H1 (cell line): ENCODE measurements at regions not wholly inside any gene's neighbourhood (a gene's known extent, or its start where the extent isn't known, plus 50 kb on each side); places are given as distances from the start of the nearest gene placed in this dataset.

Experiments
- CTCF ChIA-PET: fragments of 300-600 bp; sonication (Branson Sonifier 250); formaldehyde crosslinking; loops from one replicate; lab custom pipeline; 2021; ENCODE audit not compliant: partially characterized antibody; lab: Charles Lee
- POLR2A ChIA-PET: fragments of 300-600 bp; sonication (Branson Sonifier 250); formaldehyde crosslinking; loops from one replicate; lab custom pipeline; 2021; ENCODE audit warnings: inconsistent platforms; ENCODE audit not compliant: partially characterized antibody; lab: Charles Lee
- DNase-seq, 2 experiments: peaks; one replicate each; pipeline versions ENCODE4 v3.0.0 to v3.0.0-alpha.2; 2010 to 2022; ENCODE audit warnings: low spot score in 2 of 2, low read depth in 1 of 2, mixed read lengths in 1 of 2
- FAIRE-seq: peaks from 2 replicates; lab custom pipeline; 2011; peaks lifted over from hg19 to GRCh38; lab: Jason Lieb, UNC
- H2AFZ ChIP-seq: 2 replicates; pipeline ENCODE4 v1.8.1; 2012; ENCODE audit warnings: low read length, inconsistent platforms
- H2AK5ac ChIP-seq: 2 replicates; pipeline ENCODE4 v1.6.1; 2013; ENCODE audit warnings: low read depth, low read length
- H2BK120ac ChIP-seq: replicated peaks from 2 replicates; pipeline ENCODE3; 2013; ENCODE audit warnings: low read depth, low read length, inconsistent platforms
- H2BK12ac ChIP-seq: 2 replicates; pipeline ENCODE4 v1.6.1; 2013; ENCODE audit warnings: low read depth, low read length
- H2BK15ac ChIP-seq: 2 replicates; pipeline ENCODE4 v1.6.1; 2013; ENCODE audit warnings: low read length
- H2BK20ac ChIP-seq: 2 replicates; pipeline ENCODE4 v1.6.1; 2013; ENCODE audit warnings: low read length
- H2BK5ac ChIP-seq: 2 replicates; pipeline ENCODE4 v1.6.1; 2013; ENCODE audit warnings: low read depth, low read length
- H3K14ac ChIP-seq: 2 replicates; pipeline ENCODE4 v1.6.1; 2013; ENCODE audit warnings: inconsistent platforms; ENCODE audit not compliant: insufficient read length
- H3K18ac ChIP-seq: 2 replicates; pipeline ENCODE4 v1.6.1; 2013; ENCODE audit warnings: low read length; ENCODE audit errors: extremely low read depth
- H3K23ac ChIP-seq: 2 replicates; pipeline ENCODE4 v1.6.1; 2013; ENCODE audit warnings: inconsistent platforms; ENCODE audit not compliant: insufficient read length
- H3K23me2 ChIP-seq: 2 replicates; pipeline ENCODE4 v1.6.1; 2013; ENCODE audit warnings: low read depth, low read length
- H3K27ac ChIP-seq: 2 replicates; pipeline ENCODE4 v1.6.1; 2011; ENCODE audit warnings: low read depth, low read length, inconsistent platforms
- H3K27me3 ChIP-seq, 4 experiments: replicated peaks in 1 of 4; 1 replicate in 1 of 4; 2 replicates in 3 of 4; pipeline versions ENCODE4 v1.6.1 to v1.8.1; 2011 to 2013; ENCODE audit warnings: low read length in 3 of 4, mild to moderate bottlenecking in 3 of 4, inconsistent platforms in 2 of 4, mixed read lengths in 2 of 4, moderate library complexity in 1 of 4; ENCODE audit not compliant: control insufficient read depth in 3 of 4, insufficient read depth in 3 of 4; ENCODE audit errors: extremely low read depth in 1 of 4
- H3K36me3 ChIP-seq, 4 experiments: 2 replicates each; pipeline versions ENCODE4 v1.6.1 to v1.8.1; 2011 to 2013; ENCODE audit warnings: mild to moderate bottlenecking in 4 of 4, low read length in 3 of 4, moderate library complexity in 2 of 4, control low read depth in 1 of 4, inconsistent platforms in 1 of 4; ENCODE audit not compliant: insufficient read depth in 4 of 4, control insufficient read depth in 2 of 4
- H3K4ac ChIP-seq: replicated peaks from 2 replicates; pipeline ENCODE3; 2013; ENCODE audit warnings: low read length, low read depth, mixed read lengths, inconsistent platforms; ENCODE audit not compliant: insufficient read length
- H3K4me1 ChIP-seq, 4 experiments: replicated peaks in 1 of 4; 1 replicate in 1 of 4; 2 replicates in 3 of 4; pipeline versions ENCODE4 v1.6.1 to v1.8.1; 2011 to 2013; ENCODE audit warnings: low read length in 3 of 4, inconsistent platforms in 2 of 4, mixed read lengths in 1 of 4; ENCODE audit not compliant: insufficient read depth in 4 of 4, control insufficient read depth in 3 of 4
- H3K4me2 ChIP-seq, 2 experiments: 2 replicates each; pipeline versions ENCODE4 v1.6.1 to v1.8.1; 2011 to 2013; ENCODE audit warnings: low read depth in 2 of 2, low read length in 2 of 2, control low read depth in 1 of 2, inconsistent platforms in 1 of 2, mild to moderate bottlenecking in 1 of 2; ENCODE audit not compliant: insufficient read depth in 1 of 2
- H3K4me3 ChIP-seq, 4 experiments: fragments of 200-600, 300-600 bp in 1 of 4; sonication (generic), shearing (Covaris generic), sonication (Bioruptor Twin) in 1 of 4; 2 replicates each; pipeline versions ENCODE4 v1.5.1 to v1.8.1; 2011 to 2016; ENCODE audit warnings: low read length in 4 of 4, low read depth in 3 of 4, control low read depth in 2 of 4, inconsistent platforms in 2 of 4, mild to moderate bottlenecking in 2 of 4, mixed read lengths in 1 of 4, moderate library complexity in 1 of 4; ENCODE audit not compliant: insufficient read depth in 2 of 4; ENCODE audit errors: extremely low read depth in 1 of 4
- H3K56ac ChIP-seq: replicated peaks from 2 replicates; pipeline ENCODE3; 2013; ENCODE audit warnings: low read depth, mild to moderate bottlenecking, mixed read lengths, low read length, inconsistent platforms; ENCODE audit not compliant: insufficient read length
- H3K79me1 ChIP-seq: 2 replicates; pipeline ENCODE4 v1.6.1; 2013; ENCODE audit warnings: low read depth, low read length, control low read depth
- H3K79me2 ChIP-seq, 2 experiments: 2 replicates each; pipeline versions ENCODE4 v1.6.1 to v1.8.1; 2012 to 2013; ENCODE audit warnings: low read length in 2 of 2, mild to moderate bottlenecking in 2 of 2, inconsistent platforms in 1 of 2; ENCODE audit not compliant: insufficient read depth in 2 of 2, control insufficient read depth in 1 of 2
- H3K9ac ChIP-seq, 4 experiments: replicated peaks in 1 of 4; 1 replicate in 1 of 4; 2 replicates in 3 of 4; pipeline versions ENCODE4 v1.6.1 to v1.8.1; 2011 to 2013; ENCODE audit warnings: low read depth in 3 of 4, low read length in 3 of 4, control low read depth in 2 of 4, mild to moderate bottlenecking in 2 of 4, moderate library complexity in 2 of 4, inconsistent platforms in 1 of 4; ENCODE audit errors: extremely low read depth in 1 of 4
- H3K9me3 ChIP-seq, 2 experiments: 2 replicates each; pipeline versions ENCODE4 v1.6.1 to v1.8.1; 2012 to 2013; ENCODE audit warnings: mild to moderate bottlenecking in 2 of 2, moderate library complexity in 2 of 2, control low read depth in 1 of 2, inconsistent platforms in 1 of 2, low read depth in 1 of 2, low read length in 1 of 2, mixed read lengths in 1 of 2; ENCODE audit not compliant: insufficient read depth in 2 of 2
- H4K20me1 ChIP-seq, 2 experiments: replicated peaks in 1 of 2; 2 replicates each; pipeline versions ENCODE3 to v1.8.1; 2011 to 2013; ENCODE audit warnings: inconsistent platforms in 2 of 2, low read length in 2 of 2, mild to moderate bottlenecking in 1 of 2; ENCODE audit not compliant: insufficient read depth in 2 of 2, control insufficient read depth in 1 of 2
- H4K5ac ChIP-seq: 2 replicates; pipeline ENCODE4 v1.6.1; 2013; ENCODE audit warnings: low read length, low read depth, mixed read lengths, inconsistent platforms; ENCODE audit not compliant: insufficient read length
- H4K8ac ChIP-seq: 2 replicates; pipeline ENCODE4 v1.8.0; 2013; ENCODE audit warnings: mild to moderate bottlenecking, moderate library complexity, low read length, inconsistent platforms; ENCODE audit not compliant: insufficient read depth; ENCODE audit errors: extremely low read depth
- H4K91ac ChIP-seq: replicated peaks from 2 replicates; pipeline ENCODE3; 2013; ENCODE audit warnings: low read length, mixed read lengths, inconsistent platforms; ENCODE audit not compliant: insufficient read length
- CREB1 ChIP-seq: IDR thresholded peaks from 2 replicates; pipeline ENCODE4 v1.6.1; 2012; ENCODE audit warnings: inconsistent platforms
- CTBP2 ChIP-seq: IDR thresholded peaks from 2 replicates; pipeline ENCODE4 v1.7.0; 2011; ENCODE audit warnings: borderline replicate concordance, mild to moderate bottlenecking, moderate library complexity, mixed read lengths, low read length; ENCODE audit not compliant: insufficient read depth, insufficient read length
- MAFK ChIP-seq: IDR thresholded peaks from 2 replicates; pipeline ENCODE4 v1.6.1; 2012; ENCODE audit warnings: low read depth, mild to moderate bottlenecking, improper control_type of control experiment, low read length
- RBBP5 ChIP-seq: IDR thresholded peaks from 2 replicates; pipeline ENCODE4 v1.7.1; 2012; ENCODE audit warnings: low read depth, mild to moderate bottlenecking, inconsistent platforms, low read length, moderate library complexity, borderline replicate concordance
- WGBS, 2 experiments: shearing (Covaris generic) in 1 of 2; methylation state at CpG; one replicate each; pipeline versions ENCODE4 v1.1.6 to v1.1.7; 2013 to 2015; ENCODE audit warnings: low lambda C conversion rate in 2 of 2, mixed read lengths in 2 of 2, inconsistent platforms in 1 of 2, low coverage in 1 of 2, missing lambda C conversion rate in 1 of 2; ENCODE audit not compliant: insufficient replicate concordance in 2 of 2, insufficient coverage in 1 of 2, insufficient read length in 1 of 2; ENCODE audit errors: extremely low coverage in 1 of 2, missing lambda C conversion rate in 1 of 2; 5-methylcytosine and 5-hydroxymethylcytosine counted together

DNA sequence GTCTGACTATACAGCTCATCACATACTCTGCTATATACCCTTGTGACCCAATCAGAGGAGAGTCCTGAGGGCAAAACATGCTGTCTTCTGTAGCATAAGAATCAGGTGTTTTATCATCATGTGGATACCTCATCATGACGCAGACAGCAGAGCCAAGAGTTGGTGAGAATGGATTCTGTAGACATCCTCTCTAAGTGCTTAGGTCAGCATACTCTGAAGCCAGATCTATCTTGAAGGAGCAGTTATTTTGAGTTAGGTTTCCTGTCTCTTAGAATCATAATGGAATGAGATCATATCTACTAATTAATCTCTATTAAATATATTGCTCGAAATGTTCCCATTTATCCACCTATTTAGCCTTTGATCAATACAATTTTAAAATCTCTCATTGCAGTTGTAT, 190.2 kb upstream of the KCNH7 start:
- Histone ChIP-seq H2BK120ac (no peak overlapping the region), H3K9ac (no peak overlapping the region), H3K79me2 (no peaks in the 10 kb centered on the region), H3K14ac (no peak overlapping the region), H2BK15ac (no peak overlapping the region), H4K20me1 (no peaks in the 10 kb centered on the region), H2BK12ac (no peak overlapping the region), H2AK5ac (no peak overlapping the region), H2BK5ac (no peak overlapping the region), H3K56ac (no peak overlapping the region), H3K23ac (no peak overlapping the region), H3K9me3 (no peaks in the 10 kb centered on the region), H3K4me1 (no peaks in the 10 kb centered on the region), H3K4ac (no peak overlapping the region), H3K36me3 (no peaks in the 10 kb centered on the region), H4K91ac (no peak overlapping the region), H2AFZ (no peak overlapping the region), H3K4me3 (no peak overlapping the region), H3K79me1 (no peaks in the 10 kb centered on the region), H4K8ac (no peak overlapping the region), H3K18ac (no peak overlapping the region), H3K4me2 (no peak overlapping the region), H4K5ac (no peak overlapping the region), H3K27ac (no peak overlapping the region), H3K23me2 (no peaks in the 10 kb centered on the region), H2BK20ac (no peak overlapping the region), H3K27me3 (no peaks in the 10 kb centered on the region)
- 95% methylated on average over 2 of the region's 2 CpGs; no CpG with 5 or more reads in 1 of the 2 experiments for WGBS, 2 experiments
- ChIA-PET POLR2A (no interaction called here), CTCF (no interaction called here)
- DNase-seq (no peak), FAIRE-seq (no peak)
- no peak for TF ChIP-seq MAFK
- no peak for TF ChIP-seq CTBP2
- TF ChIP-seq CREB1 = no peak
- TF ChIP-seq RBBP5 = no peak
